IPS DF 6.9 (cell line): ENCODE measurements at regions not wholly inside any gene's neighbourhood (a gene's known extent, or its start where the extent isn't known, plus 50 kb on each side); places are given as distances from the start of the nearest gene placed in this dataset.

Source experiments
- DNase-seq: peaks from one replicate; pipeline ENCODE4 v3.0.0-alpha.2; 2013; ENCODE audit warnings: low read depth, low spot score
- H3K27ac ChIP-seq: one replicate; pipeline ENCODE4 v1.5.1; 2013; ENCODE audit warnings: low read length, control low read depth
- H3K27me3 ChIP-seq: 2 replicates; pipeline ENCODE4 v1.6.1; 2013; ENCODE audit warnings: mild to moderate bottlenecking, low read length; ENCODE audit not compliant: control insufficient read depth, insufficient read depth
- H3K36me3 ChIP-seq: 2 replicates; pipeline ENCODE4 v1.6.1; 2013; ENCODE audit warnings: low read length; ENCODE audit not compliant: control insufficient read depth, insufficient read depth
- H3K4me1 ChIP-seq: 2 replicates; pipeline ENCODE4 v1.6.1; 2013; ENCODE audit warnings: low read length; ENCODE audit not compliant: control insufficient read depth, insufficient read depth
- H3K4me3 ChIP-seq: 2 replicates; pipeline ENCODE4 v1.5.1; 2013; ENCODE audit warnings: mild to moderate bottlenecking, low read length
- H3K9me3 ChIP-seq: 2 replicates; pipeline ENCODE4 v1.6.1; 2013; ENCODE audit warnings: low read length, inconsistent platforms; ENCODE audit not compliant: control insufficient read depth, insufficient read depth
- WGBS: extraction: QIAGEN DNeasy Blood & Tissue Kit; methylation state at CpG from one replicate; pipeline ENCODE4 v1.1.7; 2013; ENCODE audit warnings: mixed read lengths, missing lambda C conversion rate; ENCODE audit not compliant: insufficient read length, insufficient coverage; 5-methylcytosine and 5-hydroxymethylcytosine counted together

DNA sequence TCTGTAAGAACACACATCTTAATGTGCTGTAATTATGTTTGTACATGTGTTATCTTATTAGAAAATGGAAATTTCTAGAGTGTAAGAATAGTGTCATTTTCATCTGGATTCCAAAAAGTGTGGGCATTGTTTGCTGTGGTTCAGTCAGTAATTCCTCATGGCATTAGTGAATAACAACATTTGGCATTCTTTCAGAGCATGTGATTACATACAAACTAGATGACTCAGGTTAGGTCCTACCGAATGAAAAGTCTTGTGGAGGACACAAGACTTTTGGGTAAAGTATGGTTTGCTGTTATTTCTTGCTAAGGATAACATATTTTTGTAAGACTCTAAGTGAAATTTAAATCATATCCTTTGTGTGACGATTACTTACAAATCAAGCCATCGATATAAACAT is 593.1 kb upstream of the NRXN1 start:
- H3K27ac ChIP-seq = no peak overlapping the region
- WGBS = no CpG with 5 or more reads among the region's 3 CpGs
- H3K36me3 ChIP-seq = no peaks in the 10 kb centered on the region
- H3K27me3 ChIP-seq = no peaks in the 10 kb centered on the region
- no peak for DNase-seq
- no peaks in the 10 kb centered on the region for H3K9me3 ChIP-seq
- no peak overlapping the region for H3K4me3 ChIP-seq
- H3K4me1 ChIP-seq = no peaks in the 10 kb centered on the region

DNA sequence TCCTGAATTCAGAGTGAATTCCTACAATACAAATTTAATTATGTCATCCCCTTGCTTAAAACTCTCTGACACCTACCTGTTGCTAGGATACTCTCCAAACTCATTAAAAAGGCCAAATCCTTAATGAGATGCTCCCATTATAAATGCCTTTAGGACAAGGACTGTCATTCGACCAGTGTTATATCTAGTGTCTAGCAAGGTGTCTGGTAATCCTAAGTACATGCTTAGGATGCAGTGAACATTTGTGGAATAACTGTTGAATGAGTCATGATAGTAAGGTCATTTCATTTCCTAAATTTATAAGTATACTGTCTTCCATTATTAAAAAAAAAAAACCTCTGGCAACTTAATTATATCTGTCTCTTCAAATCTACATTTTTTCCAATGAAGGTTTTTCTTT is 588.9 kb upstream of the NRXN1 start:
- Histone ChIP-seq H3K9me3 (no peaks in the 10 kb centered on the region), H3K4me1 (no peaks in the 10 kb centered on the region), H3K27ac (no peak overlapping the region), H3K4me3 (no peak overlapping the region), H3K36me3 (no peaks in the 10 kb centered on the region), H3K27me3 (no peaks in the 10 kb centered on the region)
- no CpG with 5 or more reads among the region's 1 CpG for WGBS
- DNase-seq = no peak

DNA sequence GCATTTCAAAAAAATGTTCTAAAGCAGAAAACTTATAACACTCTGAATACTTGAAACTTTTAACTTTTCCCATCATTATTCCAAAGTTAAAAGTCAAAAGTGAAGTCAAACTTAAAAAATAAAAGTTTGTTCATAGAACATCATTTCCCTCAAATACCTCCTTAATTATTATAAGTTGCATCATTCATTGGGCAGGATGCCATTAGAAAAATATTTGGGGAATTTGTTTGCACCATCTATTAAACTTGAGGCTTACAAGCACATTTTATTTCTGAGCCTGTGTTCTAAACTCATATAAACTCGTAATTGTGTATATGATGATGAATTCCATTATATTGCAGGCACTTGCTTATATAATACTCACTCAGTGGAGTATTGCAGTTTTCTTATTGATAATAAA is 588.0 kb upstream of the NRXN1 start:
- no peak overlapping the region for H3K27ac ChIP-seq
- no CpG with 5 or more reads among the region's 1 CpG for WGBS
- H3K4me3 ChIP-seq = no peak overlapping the region
- H3K36me3 ChIP-seq = no peaks in the 10 kb centered on the region
- no peaks in the 10 kb centered on the region for H3K27me3 ChIP-seq
- H3K9me3 ChIP-seq = no peaks in the 10 kb centered on the region; the same call in 1 of the 2 replicates
- no peak for DNase-seq
- H3K4me1 ChIP-seq = no peaks in the 10 kb centered on the region

DNA sequence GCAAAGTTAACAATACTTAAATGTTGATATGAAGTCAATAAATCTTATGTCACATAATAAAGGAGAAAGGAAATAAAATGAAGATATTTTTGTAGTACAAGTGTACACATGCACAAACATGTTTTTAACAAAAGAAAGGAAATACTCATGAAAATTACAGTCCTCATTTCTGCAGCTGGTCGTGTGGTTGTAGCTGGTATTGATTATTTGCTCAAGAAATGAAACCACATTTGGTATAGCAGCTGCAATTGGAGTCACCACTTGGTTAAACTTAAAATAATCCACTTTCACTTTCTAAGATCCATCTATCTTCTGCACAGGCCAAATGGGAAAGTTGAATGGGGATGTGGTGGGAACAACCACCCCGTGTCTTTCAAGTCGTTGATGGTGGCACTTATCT is 580.5 kb upstream of the NRXN1 start:
- Histone ChIP-seq H3K9me3 (peaks cover 2% of the 10 kb centered on the region), H3K4me1 (no peaks in the 10 kb centered on the region), H3K27me3 (no peaks in the 10 kb centered on the region), H3K27ac (no peak overlapping the region), H3K4me3 (no peak overlapping the region), H3K36me3 (no peaks in the 10 kb centered on the region)
- DNase-seq = no peak
- no CpG with 5 or more reads among the region's 3 CpGs for WGBS

DNA sequence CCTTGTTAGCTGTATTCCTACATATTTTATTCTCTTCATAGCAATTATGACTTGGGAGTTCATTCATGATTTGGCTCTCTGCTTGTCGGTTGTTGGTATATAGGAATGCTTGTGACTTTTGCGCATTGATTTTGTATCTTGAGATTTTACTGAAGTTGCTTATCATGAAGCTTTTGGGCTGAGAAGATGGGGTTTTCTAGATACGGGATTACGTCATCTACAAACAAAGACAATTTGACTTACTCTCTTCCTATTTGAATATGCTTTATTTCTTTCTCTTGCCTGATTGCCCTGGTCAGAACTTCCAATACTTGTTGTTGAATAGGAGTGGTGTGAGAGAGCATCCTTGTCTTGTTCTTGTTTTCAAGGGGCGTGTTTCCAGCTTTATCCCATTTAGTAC is 569.8 kb upstream of the NRXN1 start:
- WGBS = no CpG with 5 or more reads among the region's 5 CpGs
- Histone ChIP-seq H3K36me3 (no peaks in the 10 kb centered on the region), H3K4me3 (no peak overlapping the region), H3K27ac (no peak overlapping the region), H3K9me3 (no peaks in the 10 kb centered on the region), H3K4me1 (no peaks in the 10 kb centered on the region), H3K27me3 (no peaks in the 10 kb centered on the region)
- no peak for DNase-seq

DNA sequence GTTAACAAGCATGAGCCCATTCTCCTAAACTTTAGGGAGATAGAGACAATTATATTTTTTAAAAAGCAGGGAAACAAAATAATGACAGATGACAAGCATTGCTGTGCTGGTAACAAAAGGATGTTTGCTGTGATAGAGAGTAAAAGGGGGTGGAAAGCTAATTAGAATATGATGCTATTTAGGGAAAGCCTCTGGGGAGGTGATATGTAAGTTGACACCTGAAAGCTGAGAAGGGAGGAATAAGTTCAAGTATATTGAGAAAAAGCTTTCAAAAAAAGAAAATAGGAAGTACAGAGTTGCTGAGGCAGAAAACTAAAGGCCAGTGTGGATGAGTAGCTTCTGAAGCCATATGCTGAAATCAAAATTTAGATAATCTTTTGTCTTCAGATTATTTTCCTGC is 565.2 kb upstream of the NRXN1 start:
- no peak overlapping the region for H3K27ac ChIP-seq

DNA sequence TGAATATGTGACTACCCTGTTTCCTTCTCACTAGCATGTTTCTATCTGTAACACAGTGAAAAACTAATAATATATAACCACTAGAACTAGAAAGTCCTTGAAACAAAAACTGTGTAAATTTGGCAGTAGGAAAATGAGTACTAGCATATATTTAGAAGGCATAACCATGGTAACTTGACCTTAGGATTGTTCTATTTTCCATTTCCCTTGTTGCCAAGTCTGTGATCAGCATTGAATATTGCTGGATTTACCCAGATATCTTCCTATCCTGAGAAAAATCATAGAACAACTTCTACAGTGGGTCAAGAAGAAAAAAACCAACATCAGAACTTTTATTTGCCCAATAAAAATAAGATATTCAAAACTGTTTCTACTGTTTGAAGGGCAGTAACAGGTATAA is 563.9 kb upstream of the NRXN1 start:
- Histone ChIP-seq H3K4me3 (no peak overlapping the region), H3K9me3 (no peaks in the 10 kb centered on the region), H3K27me3 (no peaks in the 10 kb centered on the region), H3K4me1 (no peaks in the 10 kb centered on the region), H3K27ac (no peak overlapping the region), H3K36me3 (no peaks in the 10 kb centered on the region)
- no peak for DNase-seq

More for the DNA sequence above, 565.2 kb upstream of the NRXN1 start:
- Histone ChIP-seq H3K36me3 (no peaks in the 10 kb centered on the region), H3K4me3 (no peak overlapping the region), H3K27me3 (no peaks in the 10 kb centered on the region), H3K4me1 (no peaks in the 10 kb centered on the region), H3K9me3 (no peaks in the 10 kb centered on the region)
- DNase-seq = no peak

DNA sequence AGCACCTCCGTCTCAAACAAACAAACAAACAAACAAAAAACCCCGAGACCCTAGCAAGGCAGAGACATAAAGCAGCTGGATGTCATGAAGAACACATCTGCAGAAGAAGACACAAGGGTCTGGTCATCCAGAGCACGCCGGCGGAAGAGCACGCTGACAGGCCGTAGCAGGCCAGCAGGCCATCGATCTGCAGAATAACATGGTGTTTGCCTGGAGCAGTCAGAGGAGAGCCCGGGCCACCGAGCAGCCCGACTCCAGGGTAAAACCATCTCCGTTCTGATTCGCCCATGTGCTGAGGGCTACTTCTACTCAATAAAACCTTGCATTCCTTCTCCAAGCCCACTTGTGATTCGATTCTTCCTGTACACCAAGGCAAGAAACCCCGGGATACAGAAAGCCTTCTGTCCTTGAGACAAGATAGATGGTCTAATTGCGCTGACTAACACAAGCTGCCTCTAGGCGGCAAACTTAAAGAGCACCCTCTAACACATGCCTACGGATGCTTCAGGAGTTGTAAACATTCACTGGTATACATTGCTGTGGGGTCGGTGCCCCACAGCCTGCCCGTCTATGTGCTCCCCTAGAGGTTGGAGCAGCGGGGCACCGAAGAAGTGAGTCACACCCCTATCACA is 549.8 kb upstream of the NRXN1 start:
- no CpG with 5 or more reads among the region's 22 CpGs for WGBS
- no peak overlapping the region for H3K4me3 ChIP-seq
- no peak for DNase-seq
- H3K9me3 ChIP-seq = no peaks in the 10 kb centered on the region
- H3K27me3 ChIP-seq = no peaks in the 10 kb centered on the region
- no peak overlapping the region for H3K27ac ChIP-seq
- no peaks in the 10 kb centered on the region for H3K4me1 ChIP-seq
- H3K36me3 ChIP-seq = no peaks in the 10 kb centered on the region

DNA sequence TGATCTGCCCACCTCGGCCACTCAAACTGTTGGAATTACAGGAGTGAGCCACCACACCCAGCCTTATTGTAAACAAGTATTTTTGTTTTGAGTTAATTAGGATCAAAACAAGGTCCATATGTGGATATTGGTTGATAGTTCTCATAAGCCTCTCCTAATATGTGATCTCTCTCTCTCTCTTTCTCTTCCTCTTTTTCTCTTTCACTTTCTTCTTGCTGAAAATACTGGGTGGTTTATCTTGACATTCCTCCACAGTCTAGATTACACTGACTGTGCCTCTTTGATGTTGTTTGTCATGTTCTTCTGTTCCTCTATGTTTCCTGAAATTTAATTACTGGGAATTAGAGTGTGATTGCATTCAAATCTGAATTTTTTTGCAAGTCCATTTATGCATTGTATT is 547.5 kb upstream of the NRXN1 start:
- H3K4me3 ChIP-seq = no peak overlapping the region
- no peaks in the 10 kb centered on the region for H3K4me1 ChIP-seq
- no peaks in the 10 kb centered on the region for H3K36me3 ChIP-seq
- H3K27me3 ChIP-seq = no peaks in the 10 kb centered on the region
- no CpG with 5 or more reads among the region's 1 CpG for WGBS
- H3K9me3 ChIP-seq = no peaks in the 10 kb centered on the region
- no peak overlapping the region for H3K27ac ChIP-seq
- no peak for DNase-seq

DNA sequence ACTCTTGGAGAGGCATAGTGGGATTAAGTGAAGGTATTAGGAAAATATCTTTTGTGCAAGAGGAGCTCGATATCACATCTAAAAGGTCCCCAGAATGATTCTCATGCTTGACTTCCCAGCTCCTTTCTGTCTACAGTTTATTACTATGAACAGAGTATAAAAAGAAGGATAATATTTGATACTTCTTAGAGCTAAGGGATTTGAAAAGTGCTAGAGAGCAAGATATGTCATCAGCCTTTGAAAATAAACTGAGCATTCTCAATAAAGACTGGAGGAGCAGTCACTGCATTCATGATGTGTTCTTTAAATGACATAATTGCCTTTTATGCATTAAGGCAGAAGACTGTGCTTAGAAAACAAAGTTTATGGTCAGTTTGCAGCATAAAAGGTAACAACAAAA is 543.2 kb upstream of the NRXN1 start:
- Histone ChIP-seq H3K4me3 (no peak overlapping the region), H3K4me1 (no peaks in the 10 kb centered on the region), H3K27me3 (no peaks in the 10 kb centered on the region), H3K36me3 (no peaks in the 10 kb centered on the region), H3K27ac (no peak overlapping the region), H3K9me3 (no peaks in the 10 kb centered on the region)
- WGBS = no CpG with 5 or more reads among the region's 1 CpG
- no peak for DNase-seq

DNA sequence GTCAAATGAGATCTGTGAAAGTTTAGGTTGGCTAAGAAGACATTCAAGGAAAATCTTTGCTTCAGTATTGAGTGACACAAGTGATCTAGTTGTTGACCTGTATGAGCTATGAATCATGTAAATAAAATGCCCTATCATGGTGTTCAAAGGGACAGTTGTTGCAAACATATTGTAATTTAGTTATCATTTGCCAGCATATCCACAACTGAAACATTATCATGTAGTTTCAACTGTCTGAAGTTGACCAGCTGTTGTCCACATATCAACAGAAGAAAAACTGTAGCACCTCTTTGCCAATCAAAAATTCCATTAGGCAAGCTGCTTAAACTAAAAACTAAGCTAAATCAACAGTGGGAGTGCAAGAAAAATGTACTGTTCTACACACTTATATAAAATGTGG is 527.1 kb upstream of the NRXN1 start:
- Histone ChIP-seq H3K9me3 (no peaks in the 10 kb centered on the region), H3K36me3 (no peaks in the 10 kb centered on the region), H3K4me3 (no peak overlapping the region), H3K27me3 (no peaks in the 10 kb centered on the region), H3K4me1 (no peaks in the 10 kb centered on the region), H3K27ac (no peak overlapping the region)
- DNase-seq = no peak
